Medulla oblongata (tissue), 1 donor: ENCODE measurements at regions not wholly inside any gene's neighbourhood (a gene's known extent, or its start where the extent isn't known, plus 50 kb on each side); places are given as distances from the start of the nearest gene placed in this dataset.

ENCODE experiments used
- DNase-seq: peaks from one replicate; pipeline ENCODE4 v3.0.0-alpha.2; 2015; ENCODE audit errors: extremely low spot score

- DNase-seq, result no peak
Measured at GRCh38 chr3:3560591-3561311, 238.5 kb upstream of the LRRN1 start.

GRCh38 chr3:3559786-3560185 lies 239.4 kb upstream of the LRRN1 start:
- no peak for DNase-seq

- DNase-seq, result no peak
Measured at GRCh38 chr3:3556078-3556477, 243.2 kb upstream of the LRRN1 start.

DNA sequence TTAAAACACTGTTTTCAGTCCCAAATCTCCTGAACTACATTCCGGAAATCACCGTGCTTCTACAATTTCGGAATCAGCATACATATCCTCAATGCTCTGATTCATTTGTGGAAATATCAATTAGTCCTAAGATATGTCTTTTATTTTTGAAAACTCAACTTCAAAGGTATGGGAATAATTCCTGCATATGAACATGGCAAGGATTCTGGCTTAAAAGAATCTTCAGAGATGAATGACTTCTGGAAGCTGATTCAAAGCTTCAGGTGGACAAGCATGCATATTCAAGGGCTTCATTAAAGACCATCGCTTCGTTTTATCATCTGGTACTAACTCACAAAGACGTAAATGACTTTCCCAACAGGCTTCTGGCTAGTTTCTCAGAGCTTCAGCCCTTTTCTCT lies 246.0 kb upstream of the LRRN1 start:
- no peak for DNase-seq

DNA sequence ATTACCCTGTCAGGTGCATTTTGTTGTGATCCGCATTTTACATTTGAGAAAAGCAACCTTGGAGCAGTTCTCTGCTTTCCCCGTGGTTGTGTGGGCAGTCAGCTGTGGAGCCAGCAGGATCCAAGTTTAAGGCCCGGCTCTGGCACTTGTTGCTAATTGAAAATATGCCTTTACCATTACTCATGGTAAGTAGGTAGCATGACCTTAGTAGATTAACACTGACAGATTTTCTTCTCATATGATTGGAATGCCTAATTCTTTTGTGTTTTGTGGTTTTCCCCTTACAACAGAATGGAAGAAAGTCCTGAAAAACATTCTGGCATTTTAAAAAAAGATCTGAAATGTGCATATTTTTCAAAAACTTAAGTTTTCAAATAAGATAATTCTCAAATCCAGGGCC lies 246.5 kb upstream of the LRRN1 start:
- no peak for DNase-seq

DNA sequence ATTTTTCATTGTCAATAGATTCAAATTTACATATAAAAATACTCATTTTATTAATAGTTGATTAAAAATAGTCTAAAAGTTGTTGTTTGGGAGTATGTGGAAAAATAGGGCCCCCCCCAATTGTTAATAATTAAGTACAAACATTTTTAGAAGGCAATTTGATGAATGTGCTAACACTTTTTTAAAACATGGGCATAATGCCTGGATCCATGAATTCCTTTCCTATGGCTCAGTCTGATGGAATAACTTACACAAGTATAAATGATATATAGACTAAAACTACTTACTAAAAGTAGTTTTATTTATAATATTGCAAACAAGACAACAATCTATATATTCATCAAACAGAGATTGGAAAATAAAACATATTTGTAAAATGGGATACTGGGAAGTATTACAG lies 247.2 kb upstream of the LRRN1 start:
- DNase-seq, result no peak

DNA sequence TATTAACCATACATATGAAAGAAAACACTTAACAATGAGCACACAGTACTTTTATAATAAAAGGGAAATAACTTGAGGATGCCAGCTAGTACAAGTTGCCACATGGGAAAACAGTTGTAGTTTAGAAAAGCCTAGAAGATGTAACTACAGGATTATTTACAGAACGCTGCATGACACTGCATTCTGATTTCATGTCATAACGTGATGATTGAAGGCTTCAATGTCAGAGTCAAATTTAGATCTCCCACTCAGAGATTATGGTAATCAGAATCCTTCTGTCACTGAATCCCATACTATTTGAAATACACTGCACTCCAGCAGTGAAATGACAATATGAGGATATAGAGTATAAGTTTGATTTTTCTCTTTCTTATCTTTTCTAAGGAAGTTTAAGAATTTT lies 253.9 kb upstream of the LRRN1 start:
- no peak for DNase-seq

- DNase-seq, result no peak
Measured at GRCh38 chr3:3538451-3538850, 260.8 kb upstream of the LRRN1 start.

- no peak for DNase-seq
Measured at GRCh38 chr3:3532508-3532907, 266.7 kb upstream of the LRRN1 start.

DNA sequence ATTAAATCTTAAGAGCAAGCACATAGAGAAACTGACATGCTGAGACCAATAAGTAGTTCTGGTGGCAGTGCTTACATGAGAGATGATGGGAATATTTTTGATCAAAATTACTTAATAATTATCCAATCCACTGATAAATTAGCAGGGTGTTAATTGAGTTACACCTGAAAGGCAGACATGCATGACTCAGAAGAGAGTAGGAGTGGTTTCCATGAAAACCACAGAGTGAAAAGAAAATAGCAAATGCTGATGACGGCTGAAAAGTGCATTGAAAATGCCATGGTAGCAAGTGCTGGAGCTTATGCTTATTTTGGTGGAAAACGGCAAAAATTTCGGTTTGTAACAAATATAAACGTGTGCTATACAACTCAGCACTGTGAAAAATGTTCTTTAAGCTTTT lies 267.8 kb upstream of the LRRN1 start:
- no peak for DNase-seq

- no peak for DNase-seq
Measured at GRCh38 chr3:3519266-3519665, 280.0 kb upstream of the LRRN1 start.

GRCh38 chr3:3516996-3517395 lies 282.2 kb upstream of the LRRN1 start:
- no peak for DNase-seq

DNA sequence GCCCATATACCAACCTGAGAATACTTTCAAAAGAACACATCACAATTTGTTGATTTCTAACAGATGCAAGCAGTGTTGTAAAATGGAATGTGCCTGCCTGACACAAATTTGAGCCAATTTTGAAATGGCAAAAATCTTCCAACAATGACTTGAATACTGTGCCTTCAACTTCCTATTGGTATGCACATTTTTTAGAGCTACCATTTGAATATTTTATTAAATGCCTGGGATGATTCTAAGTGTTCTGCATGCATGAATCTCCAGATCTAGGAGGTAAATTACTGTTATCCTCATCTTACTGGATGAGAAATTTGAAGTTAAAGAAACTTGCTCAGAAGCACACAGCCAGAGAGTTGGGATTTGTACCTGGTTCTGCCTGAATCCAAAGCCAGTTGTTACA lies 282.8 kb upstream of the LRRN1 start:
- no peak for DNase-seq

DNA sequence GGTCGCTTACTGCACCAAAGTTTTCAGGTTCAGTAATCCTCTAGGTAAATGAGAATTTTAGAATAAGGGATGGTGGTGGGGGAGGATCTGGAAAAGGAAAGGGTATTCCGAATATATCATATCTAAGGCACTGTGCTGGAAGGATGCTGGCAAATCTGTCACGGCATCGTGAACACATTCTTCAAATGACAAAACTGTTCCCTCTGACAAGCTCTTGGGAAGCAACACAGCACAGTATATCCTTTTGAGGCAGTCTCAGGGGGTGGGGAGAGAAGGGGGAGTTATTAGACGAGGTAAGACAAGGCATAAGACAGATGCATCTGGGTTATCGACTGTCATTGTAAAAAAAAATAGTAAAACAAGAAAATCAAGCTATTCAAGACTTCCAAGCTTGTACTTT lies 289.6 kb upstream of the LRRN1 start:
- DNase-seq, result no peak

DNA sequence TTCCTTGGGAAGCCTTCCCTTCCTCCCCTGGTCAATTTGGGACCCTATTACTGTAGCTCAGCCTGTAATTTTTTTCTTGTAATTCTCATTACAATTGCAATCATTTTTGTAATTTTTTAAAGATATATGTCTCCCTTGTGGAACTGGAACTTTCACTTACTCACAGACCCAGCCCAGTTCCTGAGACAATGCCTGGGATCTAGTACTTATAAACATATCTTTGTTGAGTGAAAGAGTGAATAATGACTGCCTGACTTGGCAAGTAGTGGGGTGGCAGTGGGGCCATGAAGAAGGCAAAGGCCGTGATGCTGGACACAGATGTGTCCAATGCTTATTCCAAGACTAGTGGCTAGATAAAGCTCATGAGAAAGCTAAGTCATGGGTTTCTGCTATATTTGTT lies 294.5 kb upstream of the LRRN1 start:
- DNase-seq, result no peak

- no peak for DNase-seq
Measured at GRCh38 chr3:3503411-3503810, 295.8 kb upstream of the LRRN1 start.

GRCh38 chr3:3499987-3500386 lies 299.2 kb upstream of the LRRN1 start:
- DNase-seq, result no peak

GRCh38 chr3:3499012-3499562 lies 300.1 kb upstream of the LRRN1 start:
- no peak for DNase-seq

DNA sequence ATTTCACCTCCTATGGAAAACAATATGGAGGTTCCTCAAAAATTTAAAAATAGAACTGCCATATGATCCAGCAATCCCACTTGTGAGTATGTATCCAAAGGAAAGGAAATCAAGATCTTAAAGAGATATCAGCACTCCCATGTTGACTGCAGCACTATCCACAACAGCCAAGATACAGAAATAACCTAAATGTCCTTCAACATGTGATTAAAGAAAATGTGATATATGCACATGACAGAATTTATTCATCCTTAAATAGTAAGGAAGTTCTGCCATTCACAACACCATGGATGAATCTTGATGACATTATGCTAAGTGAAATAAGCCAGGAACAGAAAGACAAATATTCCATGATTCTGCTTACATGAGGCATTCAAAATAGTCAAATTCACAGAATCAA lies 303.6 kb upstream of the LRRN1 start:
- DNase-seq, result no peak

GRCh38 chr3:3476669-3477068 lies 297.2 kb upstream of the CRBN start:
- DNase-seq, result no peak

DNA sequence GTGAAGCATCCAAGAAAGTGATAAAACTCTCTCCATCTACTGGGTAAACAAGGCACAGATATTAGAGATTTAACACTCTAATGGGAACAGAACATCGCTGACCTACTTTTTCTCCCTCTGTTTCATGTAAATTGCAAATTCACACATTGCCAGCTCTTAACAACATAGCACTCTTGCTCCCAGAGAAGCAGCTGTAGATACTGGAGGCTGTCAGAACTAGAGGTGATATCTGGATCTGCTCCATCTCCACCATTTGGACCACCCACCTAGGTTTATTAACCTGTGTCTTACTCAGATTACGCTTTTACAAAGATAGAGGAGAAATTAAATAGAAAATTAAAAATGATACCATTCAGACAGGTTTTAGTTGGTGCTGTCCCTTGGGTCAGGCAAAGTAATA lies 289.1 kb upstream of the CRBN start:
- DNase-seq, result no peak

DNA sequence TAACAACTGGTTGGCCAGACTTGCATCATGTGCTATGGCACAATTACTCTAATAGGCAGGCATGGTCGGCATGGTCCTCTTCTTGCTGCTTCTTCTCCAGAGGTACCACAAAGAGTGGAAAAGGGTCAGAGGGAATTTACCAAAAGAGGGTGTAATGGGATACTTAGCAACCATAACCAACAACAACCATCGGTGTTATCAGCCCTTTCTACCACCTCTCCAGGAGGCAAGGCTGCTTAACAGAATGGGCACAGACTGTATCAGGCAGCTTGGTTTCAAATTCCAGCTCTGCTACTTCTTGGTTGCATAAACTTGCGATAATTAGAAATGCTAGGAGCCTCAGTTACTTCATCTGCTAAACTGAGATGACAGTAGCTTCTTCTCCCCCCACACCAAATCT lies 284.6 kb upstream of the CRBN start:
- DNase-seq, result no peak

DNA sequence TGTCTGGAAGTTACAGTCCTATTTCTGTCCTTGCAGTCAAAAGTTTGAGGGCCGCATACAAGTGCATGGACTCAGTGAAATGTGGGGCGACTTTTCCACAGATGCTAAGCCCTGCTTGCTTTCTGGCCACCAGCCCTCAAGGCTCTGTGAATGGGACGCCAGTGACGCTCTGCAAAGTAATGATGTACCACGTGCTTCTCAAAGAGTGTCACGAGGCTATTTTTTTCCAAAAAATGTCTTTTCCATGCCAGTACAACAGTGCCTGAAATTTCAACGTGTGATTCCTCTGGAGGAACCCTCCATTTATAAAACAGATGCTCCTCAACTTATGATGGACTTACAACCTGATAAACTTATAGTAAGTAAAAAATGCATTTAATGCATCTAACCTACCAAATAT lies 281.8 kb upstream of the CRBN start:
- no peak for DNase-seq

DNA sequence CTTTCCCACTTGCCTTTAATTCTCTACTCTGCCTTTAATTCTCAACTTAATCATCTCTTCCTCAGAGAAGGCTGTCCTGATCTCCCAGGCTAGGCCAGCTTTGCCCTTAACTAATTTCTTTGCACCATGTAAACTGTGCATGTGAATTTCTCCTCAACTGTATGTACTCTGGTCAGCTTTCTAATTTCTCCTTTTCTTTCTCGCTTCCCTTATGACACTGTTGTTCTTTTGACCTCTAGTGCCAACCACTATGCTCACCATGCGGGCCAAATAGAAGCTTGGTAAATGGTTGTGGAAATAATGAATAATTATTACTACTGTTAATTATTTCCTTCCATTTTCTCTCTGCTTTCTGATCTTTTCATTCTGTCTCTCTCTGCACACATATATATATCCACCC lies 269.0 kb upstream of the CRBN start:
- DNase-seq, result no peak
